GM12874 (cell line): ENCODE measurements at regions not wholly inside any gene's neighbourhood (a gene's known extent, or its start where the extent isn't known, plus 50 kb on each side); places are given as distances from the start of the nearest gene placed in this dataset.

ENCODE experiments used
- CTCF ChIP-seq: IDR thresholded peaks from 2 replicates; pipeline ENCODE4 v1.5.1; 2011; ENCODE audit warnings: low read depth, mild to moderate bottlenecking, control low read depth, low read length, moderate library complexity; ENCODE audit not compliant: insufficient read depth

GRCh38 chr13:104798486-104798885 is 1732.3 kb upstream of the SLC10A2 start:
- TF ChIP-seq CTCF, result no peak

- no peak for TF ChIP-seq CTCF
Observed at GRCh38 chr13:104796581-104796980, 1730.4 kb upstream of the SLC10A2 start.

- no peak for TF ChIP-seq CTCF
Observed at GRCh38 chr13:104785952-104786351, 1719.7 kb upstream of the SLC10A2 start.

GRCh38 chr13:104784891-104785290 is 1718.7 kb upstream of the SLC10A2 start:
- TF ChIP-seq CTCF, result no peak

GRCh38 chr13:104782741-104783140 is 1716.5 kb upstream of the SLC10A2 start:
- no peak for TF ChIP-seq CTCF

- TF ChIP-seq CTCF, result no peak
Observed at GRCh38 chr13:104779311-104779993, 1713.2 kb upstream of the SLC10A2 start.

- TF ChIP-seq CTCF, result peak; percentile 50
Observed at GRCh38 chr13:104773775-104774174, 1707.6 kb upstream of the SLC10A2 start.
